Ishikawa (cell line): ENCODE measurements at regions not wholly inside any gene's neighbourhood (a gene's known extent, or its start where the extent isn't known, plus 50 kb on each side); places are given as distances from the start of the nearest gene placed in this dataset.

Experiments used
- CEBPB ChIP-seq: IDR thresholded peaks from 2 replicates; pipeline ENCODE4 v1.6.1; 2012
- CREB1 ChIP-seq: IDR thresholded peaks from 2 replicates; pipeline ENCODE4 v1.6.1; 2012; ENCODE audit warnings: low read depth
- EGR1 ChIP-seq: IDR thresholded peaks from 2 replicates; pipeline ENCODE4 v1.6.1; 2012
- EP300 ChIP-seq: IDR thresholded peaks from 2 replicates; pipeline ENCODE4 v1.6.1; 2012; ENCODE audit warnings: borderline replicate concordance
- FOXM1 ChIP-seq: IDR thresholded peaks from 2 replicates; pipeline ENCODE4 v1.6.1; 2012; ENCODE audit warnings: low read depth, borderline replicate concordance
- MAX ChIP-seq: IDR thresholded peaks from 2 replicates; pipeline ENCODE4 v1.6.1; 2012
- REST ChIP-seq: IDR thresholded peaks from 2 replicates; pipeline ENCODE4 v1.6.1; 2012; ENCODE audit warnings: low read depth, mild to moderate bottlenecking
- TCF12 ChIP-seq: IDR thresholded peaks from 2 replicates; pipeline ENCODE4 v1.6.1; 2012; ENCODE audit warnings: low read depth
- TEAD4 ChIP-seq: IDR thresholded peaks from 2 replicates; pipeline ENCODE4 v1.6.1; 2012
- USF1 ChIP-seq: IDR thresholded peaks from 2 replicates; pipeline ENCODE4 v1.6.1; 2012
- ZBTB7A ChIP-seq: IDR thresholded peaks from 2 replicates; pipeline ENCODE4 v1.6.1; 2012; ENCODE audit warnings: low read depth

GRCh38 chr17:79675413-79675725, 55.4 kb upstream of the ENPP7 start:
- TF ChIP-seq TEAD4 (no peak), EP300 (no peak), FOXM1 (no peak), REST (no peak), USF1 (no peak), EGR1 (no peak), CEBPB (no peak), TCF12 (no peak), MAX (no peak), ZBTB7A (no peak), CREB1 (no peak)
